HG02623 (cell line): ENCODE measurements at regions not wholly inside any gene's neighbourhood (a gene's known extent, or its start where the extent isn't known, plus 50 kb on each side); places are given as distances from the start of the nearest gene placed in this dataset.
"Not testable (repeated sequence)": the region's sequence is repeated elsewhere in the genome, so short reads cannot be mapped to it uniquely, and the experiment has no call there.

Experiments
- ATAC-seq: cut with Tn5 transposase; IDR thresholded peaks from one replicate; pipeline ENCODE4 v1.9.1; 2021; ENCODE audit warnings: moderate library complexity; ENCODE audit not compliant: unreplicated experiment

DNA sequence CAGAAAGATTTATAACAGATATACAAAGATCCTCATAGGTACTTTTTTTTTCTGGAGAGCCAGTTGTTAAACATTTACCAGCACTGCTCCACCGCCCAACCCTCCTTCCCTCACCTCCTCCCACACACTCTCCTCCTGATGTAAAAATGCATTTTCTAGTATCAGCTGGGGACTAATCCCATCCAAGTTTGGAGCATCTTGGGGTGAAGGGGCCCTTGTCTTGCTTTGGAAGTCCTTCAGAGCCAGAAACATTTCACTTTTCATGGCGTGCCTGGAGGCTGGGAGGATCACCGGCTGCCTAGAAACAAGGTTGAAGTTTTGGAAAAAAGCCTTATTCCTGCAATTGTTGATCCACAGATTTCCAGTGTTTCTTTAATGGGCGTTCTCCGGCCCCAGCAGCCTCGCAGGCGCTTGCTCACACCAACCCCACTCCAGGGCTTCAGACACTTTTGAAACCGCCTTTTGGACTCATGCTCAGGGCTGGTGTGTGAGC is 165.1 kb upstream of the AFDN start:
- no peak for ATAC-seq

DNA sequence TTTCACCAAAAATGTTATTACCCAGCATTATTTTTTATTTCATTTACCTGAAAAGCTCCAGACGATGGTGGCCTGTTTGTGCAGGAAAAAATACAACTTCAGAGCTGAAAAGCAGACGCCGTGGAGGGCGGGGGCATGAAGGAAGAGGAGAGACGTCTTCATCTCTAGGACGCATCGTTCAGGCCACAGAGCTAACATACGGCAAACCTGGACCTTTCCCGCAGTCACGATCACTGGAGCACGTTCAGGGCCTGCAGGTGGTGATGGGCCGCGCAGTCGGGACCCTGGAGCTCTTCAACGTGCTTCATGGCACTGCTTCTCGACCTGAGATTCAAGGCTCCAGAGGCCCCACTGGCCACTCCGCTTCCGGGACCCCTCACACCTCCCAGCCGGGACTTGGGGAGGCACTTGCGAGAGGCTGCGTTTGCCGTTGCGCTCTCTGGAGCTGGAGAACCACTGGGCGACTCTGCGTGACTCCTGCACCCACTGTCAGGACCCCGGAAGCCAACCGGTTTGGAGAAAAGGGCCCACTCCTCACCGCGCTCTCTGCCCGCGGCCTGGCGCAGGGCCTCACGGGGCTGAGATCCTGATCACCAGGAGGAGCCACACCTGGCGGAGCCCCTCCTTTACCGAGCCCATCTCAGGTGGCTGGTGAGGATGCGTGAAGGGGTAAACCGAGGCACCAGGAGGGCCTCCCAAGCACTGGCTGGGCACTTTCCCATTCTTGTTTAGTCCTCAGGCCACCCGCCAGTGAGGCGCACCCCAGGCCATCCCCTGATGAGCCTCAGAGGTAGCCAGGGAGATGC is 164.4 kb upstream of the AFDN start:
- no peak for ATAC-seq

- no peak for ATAC-seq
Observed at GRCh38 chr6:167662881-167663205, 163.9 kb upstream of the AFDN start.

DNA sequence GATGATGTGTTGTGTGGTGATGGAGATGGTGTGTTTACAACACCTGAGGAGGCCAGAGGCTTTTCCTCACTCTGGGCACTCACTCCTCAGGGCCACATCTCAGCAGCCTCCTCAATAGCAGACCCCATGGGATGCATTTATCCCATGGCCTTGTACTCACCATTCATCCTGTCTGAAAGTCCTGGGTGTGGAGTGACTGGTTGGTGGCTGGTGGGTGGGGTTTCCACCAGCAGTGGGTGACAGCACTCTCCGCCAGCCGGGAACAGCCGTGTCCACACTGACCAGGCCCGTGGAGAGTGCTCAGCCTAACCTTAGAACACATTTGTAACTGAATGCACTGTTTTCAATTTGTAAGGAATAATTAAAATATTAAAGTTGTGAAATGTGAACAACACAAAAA is 163.4 kb upstream of the AFDN start:
- no peak for ATAC-seq

- no peak for ATAC-seq
Observed at GRCh38 chr6:167663784-167664443, 162.8 kb upstream of the AFDN start.

DNA sequence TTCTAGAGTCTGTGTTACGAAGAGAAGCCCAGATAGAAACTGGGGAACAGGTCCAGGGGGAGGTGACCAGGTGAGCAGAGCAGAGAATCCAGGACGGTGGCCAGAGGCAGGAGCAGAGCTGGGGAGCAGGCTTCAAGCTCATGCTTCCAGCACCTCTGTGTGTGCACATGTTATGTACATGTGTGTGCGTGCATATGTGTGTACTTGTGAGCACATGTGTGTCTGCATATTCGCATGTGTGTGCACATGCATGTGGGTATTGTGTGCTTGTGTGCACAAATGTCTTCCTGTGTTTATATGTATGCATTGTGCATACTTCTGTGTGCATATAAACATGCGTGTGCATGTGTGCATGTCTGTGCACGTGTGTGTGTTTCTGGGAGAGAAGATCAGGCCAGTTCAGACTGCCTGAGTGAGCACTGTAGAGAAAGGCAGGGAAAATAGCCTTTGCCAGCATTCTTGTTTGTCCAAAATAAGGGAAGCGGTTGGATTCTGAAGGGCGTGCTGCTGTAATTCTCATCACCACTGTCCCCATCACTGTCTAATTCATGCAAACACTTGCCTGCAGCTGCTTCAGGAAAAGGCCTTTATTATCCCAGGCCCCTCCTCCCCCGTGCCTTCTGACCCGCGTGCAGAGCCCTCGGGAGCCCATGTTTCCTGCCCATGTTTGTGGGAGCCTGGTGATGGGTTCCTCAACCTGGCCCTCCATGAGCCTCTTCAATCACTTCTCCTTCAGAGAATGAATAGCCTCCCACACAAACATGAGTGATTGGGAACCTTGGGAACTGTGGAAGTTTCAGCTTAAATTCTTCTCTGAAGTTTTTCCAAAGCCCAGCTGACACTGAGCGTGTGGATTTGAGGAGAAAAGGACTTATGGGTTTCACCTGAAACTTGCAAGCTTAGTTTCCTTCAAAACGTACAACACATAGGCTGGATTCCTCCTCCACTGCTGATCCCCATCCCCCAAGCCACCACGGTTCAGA is 161.7 kb upstream of the AFDN start:
- ATAC-seq = no peak

GRCh38 chr6:167665698-167666330 is 160.9 kb upstream of the AFDN start:
- ATAC-seq = no peak

- no peak for ATAC-seq
Observed at GRCh38 chr6:167666571-167667203, 160.0 kb upstream of the AFDN start.

GRCh38 chr6:167667204-167668018 is 159.3 kb upstream of the AFDN start:
- ATAC-seq = no peak

- no peak for ATAC-seq
Observed at GRCh38 chr6:167668019-167668753, 158.5 kb upstream of the AFDN start.

DNA sequence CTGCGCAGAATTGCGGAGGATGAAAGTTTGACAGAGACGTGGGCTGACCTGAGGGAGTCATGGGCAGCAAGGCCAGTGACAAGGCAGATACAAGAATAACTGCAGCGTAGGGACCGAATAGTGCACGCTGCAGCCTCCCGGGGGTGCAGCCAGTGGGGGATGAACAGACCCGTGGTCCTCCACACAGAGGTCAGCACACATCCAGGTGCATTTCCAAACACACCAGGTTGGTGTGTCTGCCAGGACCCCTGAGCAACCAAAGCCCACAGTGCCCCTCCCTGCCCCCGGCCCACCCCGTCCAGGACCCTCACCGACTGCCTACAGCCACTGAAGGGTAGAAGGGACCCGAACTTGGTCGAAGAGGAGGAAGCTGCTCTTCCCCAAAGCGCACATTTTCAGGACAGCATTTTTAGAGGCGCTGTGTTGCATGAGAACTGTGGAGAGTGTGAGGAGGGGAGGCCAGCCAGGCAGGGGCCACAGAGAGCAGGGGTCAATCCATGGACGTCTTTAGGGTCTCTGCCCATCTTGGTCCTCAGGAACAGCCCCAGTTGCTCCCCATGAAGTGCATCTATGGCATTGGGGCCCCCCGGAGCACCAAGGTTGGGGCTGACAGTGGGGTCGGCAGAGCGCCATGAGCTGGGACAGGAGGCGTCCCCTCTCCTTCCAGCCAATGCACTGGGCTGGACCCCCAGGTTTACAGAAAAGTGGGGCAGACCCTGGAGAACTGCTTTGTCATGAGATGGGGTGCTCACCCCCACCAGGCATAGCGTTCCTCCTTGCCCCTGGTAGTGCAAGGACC is 157.8 kb upstream of the AFDN start:
- no peak for ATAC-seq

DNA sequence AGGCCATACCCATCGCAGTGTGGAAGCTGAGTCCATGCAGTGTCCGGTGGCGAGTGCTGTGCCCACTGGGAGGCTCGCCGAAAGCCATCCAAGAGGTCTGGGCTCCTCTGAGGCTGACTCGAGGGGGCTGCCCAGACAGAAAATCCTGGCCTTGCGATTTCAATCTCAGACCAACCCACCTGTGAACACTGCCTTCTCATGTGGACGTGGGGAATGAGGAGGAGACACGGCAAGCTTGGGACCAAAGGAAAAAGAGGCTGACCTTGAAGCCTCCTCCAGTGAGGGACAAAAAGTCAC is 157.2 kb upstream of the AFDN start:
- no peak for ATAC-seq

DNA sequence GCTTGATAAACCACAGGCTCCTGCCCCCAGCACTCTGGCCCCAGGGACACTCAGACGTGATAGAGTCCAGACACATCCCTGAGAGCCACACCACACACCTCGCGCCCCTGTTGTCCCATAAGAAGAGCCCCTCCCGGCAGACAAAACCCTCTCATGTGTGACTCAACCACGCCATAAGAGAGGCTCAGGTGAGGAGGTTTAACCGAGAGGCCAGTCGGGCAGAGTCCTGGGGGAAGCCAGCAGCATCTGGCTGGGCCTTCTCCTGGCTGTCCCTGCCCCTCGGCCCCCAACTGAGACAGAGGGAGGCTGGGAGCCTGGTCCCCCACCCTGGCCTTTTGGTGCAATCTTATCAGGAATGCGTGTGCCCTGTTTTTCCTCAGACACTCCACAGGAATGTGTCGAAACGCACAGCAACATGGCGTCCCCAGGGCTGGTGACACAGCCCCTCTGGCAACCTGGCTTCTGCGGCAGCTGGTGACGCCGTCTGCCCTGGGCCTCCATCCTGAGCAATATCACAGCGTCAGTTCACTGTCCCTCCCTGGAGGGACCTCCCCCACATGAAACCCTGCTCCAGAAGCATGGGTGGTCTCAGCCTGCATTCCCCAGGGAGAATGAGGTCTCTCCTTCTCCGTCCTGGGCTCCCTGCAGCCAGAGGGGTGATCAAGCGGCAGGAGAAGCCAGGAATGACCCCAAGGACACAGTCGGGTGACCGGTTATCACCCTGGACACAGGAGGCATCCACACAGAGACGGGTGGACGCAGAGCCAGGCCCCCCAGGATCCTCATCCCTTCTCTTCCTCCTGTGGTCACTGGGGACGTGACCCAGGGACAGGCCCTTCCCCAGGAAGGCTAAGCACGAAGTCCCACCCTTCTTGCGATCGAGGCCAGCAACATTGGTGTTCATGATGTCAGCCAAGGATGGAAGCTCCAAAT is 156.6 kb upstream of the AFDN start:
- ATAC-seq = no peak

GRCh38 chr6:167670938-167671338 is 155.8 kb upstream of the AFDN start:
- no peak for ATAC-seq

GRCh38 chr6:167671379-167671976 is 155.2 kb upstream of the AFDN start:
- not testable (repeated sequence) for ATAC-seq

DNA sequence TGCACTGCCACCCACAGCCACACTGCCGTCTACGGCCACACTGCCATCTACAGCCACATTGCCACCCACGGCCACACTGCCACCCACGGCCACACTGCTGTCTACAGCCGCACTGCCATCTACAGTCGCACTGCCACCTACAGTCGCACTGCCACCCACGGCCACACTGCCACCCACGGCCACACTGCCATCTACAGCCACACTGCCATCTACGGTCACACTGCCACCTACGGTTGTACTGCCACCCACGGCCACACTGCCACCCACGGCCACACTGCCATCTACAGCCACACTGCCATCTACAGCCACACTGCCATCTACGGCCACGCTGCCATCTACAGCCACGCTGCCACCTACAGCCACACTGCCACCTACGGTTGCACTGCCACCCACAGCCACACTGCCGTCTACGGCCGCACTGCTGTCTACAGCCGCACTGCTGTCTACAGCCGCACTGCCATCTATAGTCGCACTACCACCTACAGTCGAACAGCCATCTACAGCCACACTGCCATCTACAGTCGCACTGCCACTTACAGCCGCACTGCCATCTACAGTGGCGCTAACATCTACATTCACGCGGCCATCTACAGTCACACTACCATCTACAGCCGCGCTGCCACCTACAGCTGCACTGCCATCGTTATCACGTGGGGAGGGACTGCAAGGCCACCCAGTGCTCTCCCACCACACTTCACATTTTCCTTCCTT is 154.6 kb upstream of the AFDN start:
- ATAC-seq = no peak
